Lung (tissue), 11 donors: ENCODE measurements at regions not wholly inside any gene's neighbourhood (a gene's known extent, or its start where the extent isn't known, plus 50 kb on each side); places are given as distances from the start of the nearest gene placed in this dataset.
A peak's percentile ranks its signal among the peaks of the same experiment; 100 is the strongest.

ENCODE experiments used
- ATAC-seq: fragments of 200-7000 bp; cut with Tn5 transposase; one replicate; pipeline ENCODE4 v1.9.1; 2020; ENCODE audit warnings: moderate number of reproducible peaks; ENCODE audit not compliant: insufficient read depth, low FRiP score
- DNase-seq, 3 donors: peaks; one replicate each; pipeline ENCODE4 v3.0.0-alpha.2; 2013 to 2017
- H3K27ac ChIP-seq, 2 donors: one replicate each; pipeline ENCODE4 v1.5.1; 2013; ENCODE audit warnings: mild to moderate bottlenecking in 2 of 2, moderate library complexity in 2 of 2, control low read depth in 1 of 2, inconsistent platforms in 1 of 2, low read depth in 1 of 2, low read length in 1 of 2
- H3K27me3 ChIP-seq, 3 donors: one replicate each; pipeline ENCODE4 v1.5.1; 2013; ENCODE audit warnings: low read length in 2 of 3; ENCODE audit not compliant: control insufficient read depth in 3 of 3, insufficient read depth in 3 of 3
- H3K36me3 ChIP-seq, 4 donors: one replicate each; pipeline ENCODE4 v1.5.1; 2013; ENCODE audit warnings: low read length in 4 of 4, mild to moderate bottlenecking in 1 of 4, moderate library complexity in 1 of 4; ENCODE audit not compliant: control insufficient read depth in 4 of 4, insufficient read depth in 4 of 4
- H3K4me1 ChIP-seq, 5 donors: one replicate each; pipeline ENCODE4 v1.5.1; 2013; ENCODE audit warnings: low read length in 5 of 5, mild to moderate bottlenecking in 2 of 5, moderate library complexity in 1 of 5; ENCODE audit not compliant: control insufficient read depth in 5 of 5, insufficient read depth in 5 of 5
- H3K4me3 ChIP-seq: one replicate; pipeline ENCODE4 v1.5.1; 2013; ENCODE audit warnings: mild to moderate bottlenecking, control low read depth, moderate library complexity
- H3K9ac ChIP-seq, 2 donors: one replicate each; pipeline ENCODE4 v1.5.1; 2013; ENCODE audit warnings: low read length in 2 of 2, control low read depth in 1 of 2; ENCODE audit not compliant: insufficient read depth in 1 of 2
- H3K9me3 ChIP-seq, 4 donors: one replicate each; pipeline ENCODE4 v1.5.1; 2013; ENCODE audit warnings: low read length in 3 of 4, mild to moderate bottlenecking in 1 of 4, moderate library complexity in 1 of 4; ENCODE audit not compliant: control insufficient read depth in 4 of 4, insufficient read depth in 3 of 4
- CTCF ChIP-seq: IDR thresholded peaks from 2 replicates; pipeline ENCODE4 v1.5.1; 2012; ENCODE audit warnings: mild to moderate bottlenecking; ENCODE audit errors: control extremely low read depth, extremely low read depth
- WGBS, 2 donors: extraction: QIAGEN DNeasy Blood & Tissue Kit; methylation state at CpG; one replicate each; pipeline ENCODE4 v1.1.7; 2013; 5-methylcytosine and 5-hydroxymethylcytosine counted together
- donor health status: control.
- donor health status: control.
- donor health status: Bipolar disorder and iron deficiency.
- donor health status: healthy.
- donor health status: DM: yes; HTN: yes; CAD: no.

GRCh38 chr18:7447318-7448028 is 119.6 kb upstream of the PTPRM start:
- TF ChIP-seq CTCF = no peak
- no peaks in the 10 kb centered on the region for H3K36me3 ChIP-seq
- ATAC-seq (no peak), DNase-seq (no peak)
- no peak overlapping the region for H3K27ac ChIP-seq
- no peak overlapping the region for H3K4me3 ChIP-seq
- 79 to 84% methylated on average over 2 of the region's 2 CpGs for WGBS, 2 donors
- no peaks in the 10 kb centered on the region for H3K9me3 ChIP-seq
- no peaks in the 10 kb centered on the region for H3K4me1 ChIP-seq
- H3K9ac ChIP-seq = no peak overlapping the region
- H3K27me3 ChIP-seq = no peaks in the 10 kb centered on the region

GRCh38 chr18:7452331-7452730 is 114.8 kb upstream of the PTPRM start:
- H3K27me3 ChIP-seq = no peaks in the 10 kb centered on the region
- ATAC-seq (no peak), DNase-seq (peak; percentile 14 to 27 (median 24))
- no peak overlapping the region for H3K9ac ChIP-seq
- 43 to 48% methylated on average over 6 of the region's 6 CpGs for WGBS, 2 donors
- H3K36me3 ChIP-seq = no peaks in the 10 kb centered on the region
- peak; percentile 4 for TF ChIP-seq CTCF
- H3K9me3 ChIP-seq = no peaks in the 10 kb centered on the region
- H3K4me3 ChIP-seq = no peak overlapping the region
- no peak overlapping the region for H3K27ac ChIP-seq
- H3K4me1 ChIP-seq = no peaks in the 10 kb centered on the region

GRCh38 chr18:7454429-7454828 is 112.7 kb upstream of the PTPRM start:
- no peak for TF ChIP-seq CTCF
- Histone ChIP-seq H3K36me3 (no peaks in the 10 kb centered on the region), H3K9me3 (no peaks in the 10 kb centered on the region), H3K4me3 (no peak overlapping the region), H3K4me1 (peaks cover 0 to 6% (median 0%) of the 10 kb centered on the region in 5 donors), H3K27ac (no peak overlapping the region), H3K27me3 (no peaks in the 10 kb centered on the region), H3K9ac (no peak overlapping the region)
- ATAC-seq (no peak), DNase-seq (no peak)
- 93 to 95% methylated on average over 6 of the region's 6 CpGs for WGBS, 2 donors

GRCh38 chr18:7456376-7456775 is 110.7 kb upstream of the PTPRM start:
- no peaks in the 10 kb centered on the region for H3K36me3 ChIP-seq
- H3K27me3 ChIP-seq = no peaks in the 10 kb centered on the region
- DNase-seq = no peak
- H3K27ac ChIP-seq = no peak overlapping the region
- no peaks in the 10 kb centered on the region for H3K9me3 ChIP-seq
- TF ChIP-seq CTCF = no peak
- no peak overlapping the region for H3K4me3 ChIP-seq
- no peak overlapping the region for H3K9ac ChIP-seq
- ATAC-seq = no peak
- WGBS, 2 donors = 84 to 90% methylated on average over 8 of the region's 8 CpGs
- peaks cover 0 to 15% (median 4%) of the 10 kb centered on the region in 5 donors for H3K4me1 ChIP-seq
